Fibroblast of lung (primary cell): ENCODE measurements at regions not wholly inside any gene's neighbourhood (a gene's known extent, or its start where the extent isn't known, plus 50 kb on each side); places are given as distances from the start of the nearest gene placed in this dataset.
A peak's percentile ranks its signal among the peaks of the same experiment; 100 is the strongest.

Experiments used
- DNase-seq, 2 donors: peaks; one replicate each; pipeline versions ENCODE4 v3.0.0 to v3.0.0-alpha.2; 2010; ENCODE audit warnings: low read depth in 2 of 2
- H2AFZ ChIP-seq: 2 replicates; pipeline ENCODE4 v1.5.1; 2012; ENCODE audit warnings: low read length, control low read depth, inconsistent platforms
- H3K27ac ChIP-seq: 2 replicates; pipeline ENCODE4 v1.5.1; 2011; ENCODE audit warnings: low read length, control low read depth; ENCODE audit not compliant: insufficient read depth
- H3K27me3 ChIP-seq: 2 replicates; pipeline ENCODE4 v1.5.1; 2011; ENCODE audit warnings: mild to moderate bottlenecking, low read length; ENCODE audit not compliant: control insufficient read depth, insufficient read depth
- H3K36me3 ChIP-seq: 2 replicates; pipeline ENCODE4 v1.5.1; 2011; ENCODE audit warnings: low read length; ENCODE audit not compliant: control insufficient read depth, insufficient read depth
- H3K4me1 ChIP-seq: 2 replicates; pipeline ENCODE4 v1.5.1; 2011; ENCODE audit warnings: low read length; ENCODE audit not compliant: control insufficient read depth, insufficient read depth; ENCODE audit errors: extremely low read depth
- H3K4me2 ChIP-seq: 2 replicates; pipeline ENCODE4 v1.5.1; 2011; ENCODE audit warnings: low read length, control low read depth; ENCODE audit not compliant: insufficient read depth; ENCODE audit errors: extremely low read depth
- H3K4me3 ChIP-seq, 4 experiments: fragments of 200-600 bp in 1 of 4; sonication (generic) in 1 of 4; replicated peaks in 1 of 4; 2 replicates each; pipeline ENCODE4 v1.5.1; 2011 to 2016; ENCODE audit warnings: low read length in 4 of 4, low read depth in 3 of 4, mild to moderate bottlenecking in 3 of 4, control low read depth in 2 of 4, inconsistent platforms in 1 of 4, mixed read lengths in 1 of 4; ENCODE audit not compliant: insufficient read depth in 1 of 4; ENCODE audit errors: control extremely low read depth in 1 of 4
- H3K79me2 ChIP-seq: 2 replicates; pipeline ENCODE4 v1.5.1; 2012; ENCODE audit warnings: mild to moderate bottlenecking, low read length, inconsistent platforms; ENCODE audit not compliant: control insufficient read depth, insufficient read depth
- H3K9ac ChIP-seq: 2 replicates; pipeline ENCODE4 v1.5.1; 2011; ENCODE audit warnings: mild to moderate bottlenecking, low read length, control low read depth; ENCODE audit not compliant: insufficient read depth
- H3K9me3 ChIP-seq: 2 replicates; pipeline ENCODE4 v1.5.1; 2012; ENCODE audit warnings: low read depth, low read length; ENCODE audit not compliant: control insufficient read depth, insufficient read depth
- H4K20me1 ChIP-seq: 2 replicates; pipeline ENCODE4 v1.5.1; 2011; ENCODE audit warnings: low read length; ENCODE audit not compliant: control insufficient read depth, insufficient read depth; ENCODE audit errors: extremely low read depth
- EZH2 ChIP-seq: IDR thresholded peaks from 2 replicates; pipeline ENCODE4 v1.5.1; 2012; ENCODE audit warnings: low read length, control low read depth, mild to moderate bottlenecking; ENCODE audit errors: missing control alignments
- TF ChIP-seq, protein P1 (sequence below), 2 donors: IDR thresholded peaks in 1 of 2; conservative IDR thresholded peaks in 1 of 2; 1 replicate in 1 of 2; 2 replicates in 1 of 2; pipeline ENCODE4 v1.5.1; 2011 to 2012; ENCODE audit warnings: low read length in 2 of 2, control low read depth in 1 of 2, inconsistent platforms in 1 of 2, low read depth in 1 of 2, mild to moderate bottlenecking in 1 of 2

DNA sequence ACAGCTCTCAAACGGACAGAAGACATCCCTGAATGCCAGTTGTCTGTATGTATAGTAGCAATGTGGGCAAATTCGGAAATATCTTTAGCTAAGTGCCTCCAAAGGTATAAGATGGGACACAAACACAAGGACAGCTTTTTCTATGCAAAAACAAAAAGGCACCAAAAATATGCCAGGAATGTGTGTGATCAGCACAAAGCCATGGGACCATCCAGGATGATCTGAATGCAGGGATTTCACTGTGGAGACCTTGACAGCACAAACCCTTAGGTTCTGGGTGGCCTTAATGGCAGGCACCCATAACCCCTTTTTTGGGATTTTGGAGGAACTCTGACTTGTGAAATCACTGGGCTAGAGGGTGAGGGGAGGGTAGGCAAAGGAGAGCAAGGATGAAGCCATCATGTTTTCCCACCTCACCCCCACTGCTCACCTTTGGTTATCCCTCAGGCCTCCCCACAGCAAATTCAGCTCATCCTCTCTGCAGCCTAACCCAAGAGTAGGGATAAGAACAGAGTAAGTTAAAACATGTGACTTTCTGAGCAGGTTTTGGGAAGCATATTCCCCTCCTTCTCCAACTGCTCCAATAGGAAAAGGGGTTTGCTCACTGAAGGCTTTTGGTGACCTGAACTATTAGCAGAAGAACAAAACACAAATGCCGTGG, 154.6 kb downstream of the SNX19 start:
- Histone ChIP-seq H3K4me2 (no peak overlapping the region), H3K27ac (no peak overlapping the region), H3K36me3 (no peaks in the 10 kb centered on the region), H2AFZ (no peak overlapping the region), H4K20me1 (no peaks in the 10 kb centered on the region), H3K27me3 (no peaks in the 10 kb centered on the region), H3K4me3 (no peak overlapping the region), H3K9me3 (no peaks in the 10 kb centered on the region), H3K4me1 (no peaks in the 10 kb centered on the region), H3K79me2 (no peaks in the 10 kb centered on the region), H3K9ac (no peak overlapping the region)
- TF ChIP-seq, protein P1, sequence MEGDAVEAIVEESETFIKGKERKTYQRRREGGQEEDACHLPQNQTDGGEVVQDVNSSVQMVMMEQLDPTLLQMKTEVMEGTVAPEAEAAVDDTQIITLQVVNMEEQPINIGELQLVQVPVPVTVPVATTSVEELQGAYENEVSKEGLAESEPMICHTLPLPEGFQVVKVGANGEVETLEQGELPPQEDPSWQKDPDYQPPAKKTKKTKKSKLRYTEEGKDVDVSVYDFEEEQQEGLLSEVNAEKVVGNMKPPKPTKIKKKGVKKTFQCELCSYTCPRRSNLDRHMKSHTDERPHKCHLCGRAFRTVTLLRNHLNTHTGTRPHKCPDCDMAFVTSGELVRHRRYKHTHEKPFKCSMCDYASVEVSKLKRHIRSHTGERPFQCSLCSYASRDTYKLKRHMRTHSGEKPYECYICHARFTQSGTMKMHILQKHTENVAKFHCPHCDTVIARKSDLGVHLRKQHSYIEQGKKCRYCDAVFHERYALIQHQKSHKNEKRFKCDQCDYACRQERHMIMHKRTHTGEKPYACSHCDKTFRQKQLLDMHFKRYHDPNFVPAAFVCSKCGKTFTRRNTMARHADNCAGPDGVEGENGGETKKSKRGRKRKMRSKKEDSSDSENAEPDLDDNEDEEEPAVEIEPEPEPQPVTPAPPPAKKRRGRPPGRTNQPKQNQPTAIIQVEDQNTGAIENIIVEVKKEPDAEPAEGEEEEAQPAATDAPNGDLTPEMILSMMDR (conservative IDR thresholded peaks at IDR 0.05 in 1 of 2, IDR thresholded peaks at IDR 0.05 in 1 of 2; ENCODE audit: low read depth in 1 of 2, low read length in 2 of 2), result no peak
- no peak for TF ChIP-seq EZH2
- no peak for DNase-seq

DNA sequence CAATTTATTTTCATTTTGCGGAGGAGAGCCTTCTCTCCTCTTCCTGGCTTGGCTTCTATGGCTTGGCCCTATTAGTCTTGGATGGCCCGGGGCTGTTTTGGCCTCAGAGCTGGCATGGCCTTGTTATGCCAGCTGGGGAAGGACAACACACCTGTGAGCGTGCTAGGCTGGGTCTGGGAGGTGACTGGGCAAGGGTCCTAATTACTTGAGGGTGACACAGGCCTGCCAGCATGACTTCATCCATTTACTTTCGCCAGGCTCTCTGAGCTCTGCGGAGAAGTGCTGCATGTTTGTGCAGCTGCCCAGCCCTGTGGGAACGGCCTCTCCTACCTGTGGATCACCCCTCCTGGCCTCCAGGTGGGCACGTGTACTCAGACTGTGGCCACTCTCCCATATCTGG, 153.6 kb downstream of the SNX19 start:
- no peaks in the 10 kb centered on the region for H3K36me3 ChIP-seq
- no peaks in the 10 kb centered on the region for H4K20me1 ChIP-seq
- H3K4me3 ChIP-seq, result no peak overlapping the region
- DNase-seq, result no peak
- H3K4me2 ChIP-seq, result no peak overlapping the region
- H2AFZ ChIP-seq, result no peak overlapping the region
- no peaks in the 10 kb centered on the region for H3K27me3 ChIP-seq
- no peak overlapping the region for H3K27ac ChIP-seq
- no peaks in the 10 kb centered on the region for H3K79me2 ChIP-seq
- TF ChIP-seq, protein P1 (conservative IDR thresholded peaks at IDR 0.05 in 1 of 2, IDR thresholded peaks at IDR 0.05 in 1 of 2; ENCODE audit: low read depth in 1 of 2, low read length in 2 of 2), result no peak
- no peak for TF ChIP-seq EZH2
- H3K4me1 ChIP-seq, result no peaks in the 10 kb centered on the region
- no peak overlapping the region for H3K9ac ChIP-seq
- no peaks in the 10 kb centered on the region for H3K9me3 ChIP-seq

DNA sequence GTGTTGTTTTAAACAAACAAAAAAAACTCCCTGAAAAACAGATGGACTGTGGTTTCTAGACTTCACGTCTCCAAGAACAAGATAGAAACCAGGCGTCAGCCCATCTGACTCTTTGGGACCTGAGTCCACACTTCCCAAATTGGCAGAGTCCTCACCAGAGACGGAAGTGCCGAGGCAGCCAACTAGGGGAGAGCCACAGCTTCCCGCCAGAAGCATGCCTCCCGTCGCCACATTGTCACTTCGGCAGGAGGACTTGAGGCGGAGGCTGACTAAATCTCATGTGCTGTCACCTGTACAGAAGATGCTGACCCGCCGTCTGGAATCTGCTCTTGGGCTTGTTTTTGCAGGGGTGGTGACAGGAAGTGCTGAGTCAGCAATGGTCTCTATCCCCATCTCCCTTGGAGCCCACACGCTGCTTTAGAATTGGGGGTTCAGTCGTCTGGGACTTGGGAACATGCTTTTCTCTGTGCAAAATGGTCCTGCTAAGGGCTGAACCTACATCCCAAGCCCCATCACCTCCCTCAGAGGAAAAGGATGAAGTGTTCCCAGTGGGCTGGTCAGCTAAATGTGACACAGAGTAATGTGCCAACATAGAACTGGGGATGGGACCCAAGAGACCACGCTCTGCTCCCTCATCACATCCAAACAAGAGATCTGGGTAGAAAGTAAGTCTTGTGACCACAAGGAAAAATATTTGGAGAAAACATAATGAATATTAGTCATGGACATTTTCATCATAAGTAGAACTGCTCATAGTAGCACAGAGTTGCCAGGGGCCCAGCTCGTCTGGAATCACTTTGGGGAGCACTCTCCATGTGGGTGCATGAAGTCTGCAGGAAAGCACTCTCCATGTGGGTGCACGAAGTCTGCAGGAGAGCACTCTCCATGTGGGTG, 152.9 kb downstream of the SNX19 start:
- no peaks in the 10 kb centered on the region for H4K20me1 ChIP-seq
- no peak overlapping the region for H3K4me2 ChIP-seq
- H3K27ac ChIP-seq, result no peak overlapping the region
- no peak overlapping the region for H2AFZ ChIP-seq
- no peak overlapping the region for H3K4me3 ChIP-seq
- no peaks in the 10 kb centered on the region for H3K27me3 ChIP-seq
- no peak overlapping the region for H3K9ac ChIP-seq
- H3K4me1 ChIP-seq, result no peaks in the 10 kb centered on the region
- DNase-seq, result peak in 1 of 2 donors; percentile 23
- no peak for TF ChIP-seq EZH2
- no peaks in the 10 kb centered on the region for H3K36me3 ChIP-seq
- H3K79me2 ChIP-seq, result no peaks in the 10 kb centered on the region
- H3K9me3 ChIP-seq, result no peaks in the 10 kb centered on the region
